ENCODE measurements at regions not wholly inside any gene's neighbourhood (a gene's known extent, or its start where the extent isn't known, plus 50 kb on each side); places are given as distances from the start of the nearest gene placed in this dataset.

DNA sequence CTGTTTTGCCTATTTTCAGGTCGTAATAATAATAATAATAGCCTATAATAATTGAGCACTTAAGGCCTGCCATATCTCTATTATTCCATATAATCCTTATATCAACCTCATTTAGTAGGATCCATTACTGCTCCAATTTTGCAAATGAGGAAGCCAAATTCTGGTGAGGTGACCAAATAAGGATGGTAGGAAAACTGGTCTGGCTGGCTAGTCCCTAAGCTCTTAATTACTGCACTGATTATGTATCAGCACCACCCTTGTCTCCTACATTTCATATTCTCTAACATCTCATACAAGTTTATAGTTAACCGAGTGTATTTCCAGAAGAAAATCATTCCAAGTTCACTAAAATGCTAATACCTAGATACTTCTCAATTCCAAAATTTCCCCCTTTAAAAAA is 166.5 kb upstream of the RGMB start:
- no TSS peak for BruUV-seq (replicated peaks)
- no peaks in the 10 kb centered on the region for H3K9me3 ChIP-seq (ENCODE audit: control insufficient read depth, insufficient read depth, low read depth, low read length)
- DNase-seq (ENCODE audit: low read depth, low spot score): no peak
- TF ChIP-seq SIN3A (IDR thresholded peaks at IDR 0.05; ENCODE audit: borderline replicate concordance, insufficient read depth, low read depth, low read length): no peak
- TF ChIP-seq, protein P1, sequence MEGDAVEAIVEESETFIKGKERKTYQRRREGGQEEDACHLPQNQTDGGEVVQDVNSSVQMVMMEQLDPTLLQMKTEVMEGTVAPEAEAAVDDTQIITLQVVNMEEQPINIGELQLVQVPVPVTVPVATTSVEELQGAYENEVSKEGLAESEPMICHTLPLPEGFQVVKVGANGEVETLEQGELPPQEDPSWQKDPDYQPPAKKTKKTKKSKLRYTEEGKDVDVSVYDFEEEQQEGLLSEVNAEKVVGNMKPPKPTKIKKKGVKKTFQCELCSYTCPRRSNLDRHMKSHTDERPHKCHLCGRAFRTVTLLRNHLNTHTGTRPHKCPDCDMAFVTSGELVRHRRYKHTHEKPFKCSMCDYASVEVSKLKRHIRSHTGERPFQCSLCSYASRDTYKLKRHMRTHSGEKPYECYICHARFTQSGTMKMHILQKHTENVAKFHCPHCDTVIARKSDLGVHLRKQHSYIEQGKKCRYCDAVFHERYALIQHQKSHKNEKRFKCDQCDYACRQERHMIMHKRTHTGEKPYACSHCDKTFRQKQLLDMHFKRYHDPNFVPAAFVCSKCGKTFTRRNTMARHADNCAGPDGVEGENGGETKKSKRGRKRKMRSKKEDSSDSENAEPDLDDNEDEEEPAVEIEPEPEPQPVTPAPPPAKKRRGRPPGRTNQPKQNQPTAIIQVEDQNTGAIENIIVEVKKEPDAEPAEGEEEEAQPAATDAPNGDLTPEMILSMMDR (IDR thresholded peaks at IDR 0.05): no peak
- TF ChIP-seq, protein P2, sequence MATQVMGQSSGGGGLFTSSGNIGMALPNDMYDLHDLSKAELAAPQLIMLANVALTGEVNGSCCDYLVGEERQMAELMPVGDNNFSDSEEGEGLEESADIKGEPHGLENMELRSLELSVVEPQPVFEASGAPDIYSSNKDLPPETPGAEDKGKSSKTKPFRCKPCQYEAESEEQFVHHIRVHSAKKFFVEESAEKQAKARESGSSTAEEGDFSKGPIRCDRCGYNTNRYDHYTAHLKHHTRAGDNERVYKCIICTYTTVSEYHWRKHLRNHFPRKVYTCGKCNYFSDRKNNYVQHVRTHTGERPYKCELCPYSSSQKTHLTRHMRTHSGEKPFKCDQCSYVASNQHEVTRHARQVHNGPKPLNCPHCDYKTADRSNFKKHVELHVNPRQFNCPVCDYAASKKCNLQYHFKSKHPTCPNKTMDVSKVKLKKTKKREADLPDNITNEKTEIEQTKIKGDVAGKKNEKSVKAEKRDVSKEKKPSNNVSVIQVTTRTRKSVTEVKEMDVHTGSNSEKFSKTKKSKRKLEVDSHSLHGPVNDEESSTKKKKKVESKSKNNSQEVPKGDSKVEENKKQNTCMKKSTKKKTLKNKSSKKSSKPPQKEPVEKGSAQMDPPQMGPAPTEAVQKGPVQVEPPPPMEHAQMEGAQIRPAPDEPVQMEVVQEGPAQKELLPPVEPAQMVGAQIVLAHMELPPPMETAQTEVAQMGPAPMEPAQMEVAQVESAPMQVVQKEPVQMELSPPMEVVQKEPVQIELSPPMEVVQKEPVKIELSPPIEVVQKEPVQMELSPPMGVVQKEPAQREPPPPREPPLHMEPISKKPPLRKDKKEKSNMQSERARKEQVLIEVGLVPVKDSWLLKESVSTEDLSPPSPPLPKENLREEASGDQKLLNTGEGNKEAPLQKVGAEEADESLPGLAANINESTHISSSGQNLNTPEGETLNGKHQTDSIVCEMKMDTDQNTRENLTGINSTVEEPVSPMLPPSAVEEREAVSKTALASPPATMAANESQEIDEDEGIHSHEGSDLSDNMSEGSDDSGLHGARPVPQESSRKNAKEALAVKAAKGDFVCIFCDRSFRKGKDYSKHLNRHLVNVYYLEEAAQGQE (IDR thresholded peaks at IDR 0.05; ENCODE audit: insufficient read depth in 1 of 2, low read depth in 2 of 2, low read length in 1 of 2): no peak
- TF ChIP-seq TCF7L2 (IDR thresholded peaks at IDR 0.05; ENCODE audit: low read depth, low read length): no peak
- TF ChIP-seq POLR2AphosphoS5 (IDR thresholded peaks at IDR 0.05; ENCODE audit: low read depth, low read length): no peak
- CTCF ChIA-PET: no interaction called here
- no peaks in the 10 kb centered on the region for H3K4me1 ChIP-seq (ENCODE audit: control insufficient read depth, insufficient read depth, low read length)
- no peak overlapping the region for H3K27ac ChIP-seq (ENCODE audit: low read length)
- POLR2A ChIA-PET: no interaction called here
- H3K27me3 ChIP-seq (ENCODE audit: control insufficient read depth, insufficient read depth, low read length): no peaks in the 10 kb centered on the region
- intact Hi-C loops (cut with micrococcal nuclease; ENCODE audit: unreplicated experiment): no loop called here
- in situ Hi-C loops (cut with HindIII; ENCODE audit: low pct_unique_long_range_greater_than_20kb, low sequenced_read_pairs): no loop called here
- no peak for ATAC-seq
- H3K36me3 ChIP-seq (ENCODE audit: control insufficient read depth, insufficient read depth, low read length): no peaks in the 10 kb centered on the region
- no peak overlapping the region for H3K4me3 ChIP-seq (ENCODE audit: low read depth in 2 of 2, low read length in 2 of 2)

DNA sequence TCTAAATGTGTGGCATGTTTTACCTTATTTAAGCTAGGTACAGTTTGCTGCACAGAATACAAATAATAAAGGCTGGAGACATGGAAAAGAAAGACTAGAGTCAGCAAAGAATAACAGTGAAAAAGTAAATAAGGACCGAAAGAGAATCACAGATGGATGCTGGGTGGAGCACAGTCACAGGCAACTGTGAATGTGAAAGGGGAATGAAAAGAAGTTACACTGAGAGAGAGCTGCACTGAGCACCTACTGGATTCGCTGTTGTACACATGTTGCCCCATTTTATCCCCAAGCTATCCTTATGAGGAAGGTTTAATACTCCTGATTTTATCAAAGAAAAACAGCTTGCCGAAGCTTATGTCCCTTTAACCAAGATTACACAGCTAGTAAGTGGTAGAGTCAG is 165.4 kb upstream of the RGMB start:
- POLR2A ChIA-PET: no interaction called here
- H3K36me3 ChIP-seq (ENCODE audit: control insufficient read depth, insufficient read depth, low read length): no peaks in the 10 kb centered on the region
- TF ChIP-seq POLR2AphosphoS5 (IDR thresholded peaks at IDR 0.05; ENCODE audit: low read depth, low read length): no peak
- BruUV-seq (replicated peaks): no TSS peak
- H3K9me3 ChIP-seq (ENCODE audit: control insufficient read depth, insufficient read depth, low read depth, low read length): no peaks in the 10 kb centered on the region
- DNase-seq (ENCODE audit: low read depth, low spot score) (no peak), ATAC-seq (no peak)
- H3K4me3 ChIP-seq (ENCODE audit: low read depth in 2 of 2, low read length in 2 of 2): no peak overlapping the region
- H3K27me3 ChIP-seq (ENCODE audit: control insufficient read depth, insufficient read depth, low read length): no peaks in the 10 kb centered on the region
- H3K4me1 ChIP-seq (ENCODE audit: control insufficient read depth, insufficient read depth, low read length): no peaks in the 10 kb centered on the region
- intact Hi-C loops (cut with micrococcal nuclease; ENCODE audit: unreplicated experiment) (no loop called here), in situ Hi-C loops (cut with HindIII; ENCODE audit: low pct_unique_long_range_greater_than_20kb, low sequenced_read_pairs) (no loop called here)
- H3K27ac ChIP-seq (ENCODE audit: low read length): no peak overlapping the region
- CTCF ChIA-PET: no interaction called here

DNA sequence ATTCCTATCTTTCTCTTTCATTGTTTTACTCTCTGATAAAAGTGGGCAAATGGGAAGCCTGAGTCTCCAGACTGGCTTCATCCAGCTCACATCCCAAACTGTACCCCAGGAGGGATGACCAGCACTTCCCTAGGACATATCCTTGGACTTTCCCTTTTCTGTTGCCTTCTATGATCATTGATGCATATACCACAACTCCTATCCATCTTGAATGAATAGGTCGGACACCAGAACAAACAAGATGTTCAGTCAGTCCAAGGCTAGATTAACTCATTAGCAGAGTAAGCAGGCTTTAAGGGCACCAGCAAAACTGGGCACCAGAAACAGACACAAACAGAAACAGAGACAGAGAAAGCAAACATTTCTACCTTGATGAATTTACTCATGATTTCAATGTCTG is 159.1 kb upstream of the RGMB start:
- ATAC-seq (no peak), DNase-seq (ENCODE audit: low read depth, low spot score) (no peak)
- TF ChIP-seq POLR2AphosphoS5 (IDR thresholded peaks at IDR 0.05; ENCODE audit: low read depth, low read length) (no peak), TCF7L2 (IDR thresholded peaks at IDR 0.05; ENCODE audit: low read depth, low read length) (no peak), SIN3A (IDR thresholded peaks at IDR 0.05; ENCODE audit: borderline replicate concordance, insufficient read depth, low read depth, low read length) (no peak)
- TF ChIP-seq, protein P2 (IDR thresholded peaks at IDR 0.05; ENCODE audit: insufficient read depth in 1 of 2, low read depth in 2 of 2, low read length in 1 of 2): no peak
- TF ChIP-seq, protein P1 (IDR thresholded peaks at IDR 0.05): no peak
- no peak overlapping the region for H3K4me3 ChIP-seq (ENCODE audit: low read depth in 2 of 2, low read length in 2 of 2)
- no TSS peak for BruUV-seq (replicated peaks)
- no peaks in the 10 kb centered on the region for H3K27me3 ChIP-seq (ENCODE audit: control insufficient read depth, insufficient read depth, low read length)
- H3K4me1 ChIP-seq (ENCODE audit: control insufficient read depth, insufficient read depth, low read length): no peaks in the 10 kb centered on the region
- no peaks in the 10 kb centered on the region for H3K36me3 ChIP-seq (ENCODE audit: control insufficient read depth, insufficient read depth, low read length)
- H3K9me3 ChIP-seq (ENCODE audit: control insufficient read depth, insufficient read depth, low read depth, low read length): no peaks in the 10 kb centered on the region
- in situ Hi-C loops (cut with HindIII; ENCODE audit: low pct_unique_long_range_greater_than_20kb, low sequenced_read_pairs): no loop called here
- intact Hi-C loops (cut with micrococcal nuclease; ENCODE audit: unreplicated experiment): no loop called here
- no peak overlapping the region for H3K27ac ChIP-seq (ENCODE audit: low read length)
- CTCF ChIA-PET: interaction anchor here (0.5 kb wide), 1 partner anchor 13 kb away, joined by 3 read pairs; no protein-coding TSS in a partner anchor
- POLR2A ChIA-PET: no interaction called here
